Hematopoietic multipotent progenitor cell treated with erythropoietin and hydrocortisone succinate and interleukin-3 and kit ligand, for 17 days (in vitro differentiated cells): ENCODE measurements at regions not wholly inside any gene's neighbourhood (a gene's known extent, or its start where the extent isn't known, plus 50 kb on each side); places are given as distances from the start of the nearest gene placed in this dataset.

Experiments used
- DNase-seq: peaks from one replicate; pipeline ENCODE4 v3.0.0-alpha.2; 2015; ENCODE audit warnings: low spot score

GRCh38 chr14:89600950-89601826 lies 184.2 kb upstream of the FOXN3 start:
- DNase-seq = no peak

DNA sequence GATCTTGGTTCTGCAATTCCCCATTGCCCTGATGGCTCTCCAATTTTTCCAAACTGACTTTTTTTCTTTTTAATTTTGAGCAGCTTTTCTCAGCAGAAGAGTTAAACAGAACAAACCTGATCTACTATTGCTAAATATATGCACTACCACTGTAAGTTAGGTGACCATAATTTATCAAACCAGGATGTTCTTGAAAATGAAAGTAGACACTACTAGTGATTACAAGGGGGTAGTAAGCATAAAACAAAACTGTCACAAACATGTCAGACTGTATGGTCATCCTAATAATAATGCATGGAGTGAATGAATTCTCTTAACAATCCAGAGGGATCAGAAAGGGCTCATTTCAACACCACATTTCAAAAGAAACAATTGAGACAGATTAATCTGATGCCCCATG lies 183.0 kb upstream of the FOXN3 start:
- DNase-seq = no peak

DNA sequence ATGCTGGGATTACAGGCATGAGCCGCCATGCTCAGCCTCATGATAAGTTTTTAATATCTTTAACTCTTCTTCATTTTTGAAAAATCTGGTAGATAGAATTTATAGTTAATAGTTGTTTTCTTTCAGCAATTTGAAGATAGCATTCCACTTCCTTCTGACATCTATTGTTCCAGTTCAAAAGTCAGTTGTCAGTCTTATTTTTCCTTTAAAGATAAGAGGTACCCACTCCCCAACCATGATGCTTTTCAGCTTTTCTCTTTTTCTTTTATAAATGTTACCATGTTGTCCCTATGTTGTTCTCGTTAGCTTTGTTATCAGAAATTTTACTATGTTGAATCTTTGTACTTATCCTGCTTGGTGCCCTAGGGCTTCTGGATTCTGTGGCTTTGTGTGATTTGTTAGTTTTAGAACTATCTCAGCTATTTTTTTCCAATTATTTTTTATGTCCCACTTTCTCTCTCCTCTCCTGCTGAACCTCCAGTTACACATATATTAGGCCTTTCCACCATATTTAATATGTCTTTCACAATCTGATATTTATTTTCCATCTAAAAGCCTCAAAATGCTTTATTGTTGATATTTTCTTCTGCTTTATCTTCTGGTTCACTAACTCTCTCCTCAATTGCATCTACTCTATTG lies 181.6 kb upstream of the FOXN3 start:
- DNase-seq = no peak

GRCh38 chr14:89592961-89593360 lies 175.9 kb upstream of the FOXN3 start:
- DNase-seq = no peak

- no peak for DNase-seq
Measured at GRCh38 chr14:89589400-89590118, 172.5 kb upstream of the FOXN3 start.

DNA sequence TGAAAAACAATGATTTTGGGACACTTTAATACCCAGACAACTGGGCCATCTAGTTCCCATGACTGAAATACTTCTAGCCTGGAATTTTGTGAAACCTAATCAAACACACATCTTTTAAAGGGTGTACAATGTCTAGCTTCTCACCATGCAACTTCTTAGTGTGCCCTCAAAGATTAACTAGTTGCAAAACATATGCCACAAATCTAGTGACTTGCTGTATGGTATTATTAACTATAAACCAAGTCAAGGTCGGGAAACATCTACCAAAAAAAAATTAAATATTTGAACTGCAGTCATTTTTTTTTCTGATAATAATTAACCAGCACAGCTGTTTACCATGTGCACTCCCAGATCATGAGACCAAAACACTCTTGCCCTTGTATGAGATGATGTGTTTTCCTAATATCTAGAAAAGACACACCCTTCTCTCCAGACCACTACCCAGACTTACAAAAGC lies 171.8 kb upstream of the FOXN3 start:
- no peak for DNase-seq

GRCh38 chr14:89588016-89588415 lies 171.0 kb upstream of the FOXN3 start:
- DNase-seq = no peak

DNA sequence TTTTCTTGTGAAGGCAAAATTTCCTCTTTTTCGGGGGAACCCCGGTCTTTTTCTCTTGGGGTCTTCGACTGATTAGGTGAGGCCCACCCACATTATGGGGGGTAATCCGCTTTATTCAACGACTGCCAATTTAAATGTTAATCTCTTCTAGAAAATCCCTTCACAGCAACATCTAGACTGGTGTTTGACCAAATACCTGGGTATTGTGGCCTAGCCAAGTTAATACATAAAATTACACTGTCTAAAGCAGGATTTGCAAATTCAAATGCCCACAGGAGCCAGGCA lies 170.0 kb upstream of the FOXN3 start:
- no peak for DNase-seq

DNA sequence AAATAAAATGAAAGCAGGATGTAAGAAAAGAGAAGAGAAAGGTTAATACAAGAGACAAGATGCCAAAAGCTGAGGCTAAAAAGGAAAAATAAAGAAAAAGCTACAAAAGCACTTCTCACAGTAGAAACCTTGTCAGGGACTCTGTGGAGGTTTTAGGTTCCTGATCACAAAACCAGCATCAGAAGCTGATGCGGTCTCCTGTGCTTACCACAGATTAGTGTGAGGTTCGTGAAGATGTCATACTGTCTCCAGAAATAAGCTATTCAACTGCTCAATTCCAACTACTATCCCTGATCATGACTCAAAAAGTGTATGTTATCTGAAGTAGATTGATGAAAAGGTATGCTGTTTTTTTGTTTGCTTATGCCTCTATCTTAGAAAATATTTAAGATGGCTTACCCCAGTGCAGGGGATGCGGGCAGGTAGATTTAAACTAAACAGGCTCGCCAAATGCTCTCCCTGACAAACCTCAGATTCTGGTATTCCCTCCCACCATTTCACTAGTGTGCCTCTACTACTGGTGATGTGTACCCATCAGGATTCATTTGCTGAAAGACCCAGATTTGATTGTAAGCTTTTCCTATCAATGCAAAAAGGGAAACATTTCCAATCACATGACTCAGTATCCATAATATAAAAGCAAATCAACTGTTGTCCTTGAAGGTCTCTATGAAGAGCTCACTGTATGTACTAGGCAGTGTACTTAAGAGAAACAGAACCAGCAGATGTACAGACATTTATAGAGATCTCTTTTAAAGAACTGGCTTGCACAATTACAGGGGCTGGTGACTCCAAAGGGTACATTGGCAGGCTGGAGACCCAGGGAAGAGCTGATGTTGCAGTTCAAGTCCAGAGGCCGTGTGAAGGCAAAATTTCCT lies 169.5 kb upstream of the FOXN3 start:
- DNase-seq = no peak

GRCh38 chr14:89578156-89578555 lies 161.1 kb upstream of the FOXN3 start:
- DNase-seq = no peak

DNA sequence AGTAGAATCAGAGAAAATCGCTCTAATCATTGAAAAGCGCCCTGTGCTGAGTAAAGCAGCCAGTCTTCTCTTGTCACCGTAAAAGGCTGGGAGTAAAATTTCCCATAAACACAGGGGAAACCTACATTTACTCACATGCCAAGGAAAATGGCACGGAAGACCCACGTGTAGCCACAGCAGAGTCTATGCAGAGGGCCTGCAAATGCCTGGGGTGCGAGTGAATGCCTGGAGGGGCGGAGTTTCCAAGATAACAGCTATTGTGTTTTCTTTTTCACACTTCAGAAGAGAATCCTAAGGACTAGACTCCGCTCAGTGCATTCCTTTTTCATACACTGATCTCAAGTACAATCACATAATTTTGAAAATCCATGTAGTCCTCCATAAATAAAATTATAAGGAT lies 159.9 kb upstream of the FOXN3 start:
- no peak for DNase-seq

- no peak for DNase-seq
Measured at GRCh38 chr14:89576145-89576927, 159.3 kb upstream of the FOXN3 start.

- no peak for DNase-seq
Measured at GRCh38 chr14:89575386-89576061, 158.5 kb upstream of the FOXN3 start.

GRCh38 chr14:89574420-89574819 lies 157.4 kb upstream of the FOXN3 start:
- no peak for DNase-seq

DNA sequence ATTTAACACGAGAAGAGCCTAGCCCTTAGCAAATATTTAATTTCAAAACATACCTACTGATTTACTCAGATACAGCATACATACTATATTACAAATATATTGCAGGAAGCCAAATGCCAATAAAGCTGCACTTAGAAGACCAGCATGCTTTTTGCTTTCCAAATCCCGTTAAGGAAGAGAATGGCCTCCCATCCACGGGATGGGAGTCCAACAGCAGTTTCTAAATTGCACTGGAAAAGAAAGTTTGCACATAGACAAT lies 156.3 kb upstream of the FOXN3 start:
- no peak for DNase-seq

GRCh38 chr14:89572596-89573398 lies 155.8 kb upstream of the FOXN3 start:
- DNase-seq = no peak

DNA sequence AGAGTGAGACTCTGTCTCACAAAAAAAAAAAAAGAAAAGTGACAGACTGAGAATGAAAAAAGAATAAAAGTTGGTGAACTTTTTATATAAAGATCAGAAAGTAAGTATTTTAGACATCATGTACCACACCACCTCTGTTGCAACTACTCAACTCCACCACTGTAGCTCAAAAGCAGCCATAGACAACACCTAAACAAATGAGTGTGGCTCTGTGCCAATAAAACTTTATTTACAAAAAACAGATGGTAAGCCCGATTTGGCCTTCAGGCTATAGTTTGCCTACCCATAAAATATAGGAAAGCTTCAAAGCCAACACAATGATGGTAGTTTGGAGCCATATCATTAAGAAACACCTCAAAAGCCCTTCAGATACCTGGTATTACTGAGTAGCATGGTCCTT lies 154.5 kb upstream of the FOXN3 start:
- DNase-seq = no peak

- no peak for DNase-seq
Measured at GRCh38 chr14:89566644-89567415, 149.8 kb upstream of the FOXN3 start.

DNA sequence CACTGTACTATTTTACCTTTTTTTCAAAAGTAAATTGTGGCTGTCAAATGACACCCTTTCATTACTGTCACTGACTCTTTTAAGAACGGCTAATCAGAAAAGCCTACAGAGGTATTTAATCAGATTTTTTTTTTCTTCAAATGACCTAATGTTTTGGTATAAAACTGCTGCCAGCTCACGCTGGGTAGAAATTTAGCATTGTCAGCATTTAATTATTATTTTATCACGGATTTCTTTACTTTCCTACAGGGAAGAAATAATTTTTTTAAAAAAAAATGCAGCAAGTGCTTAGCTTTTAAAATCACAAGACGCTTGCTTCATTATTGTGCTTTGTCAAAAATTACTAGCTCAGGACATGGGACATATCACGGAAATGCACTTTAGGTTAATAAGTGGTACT lies 149.1 kb upstream of the FOXN3 start:
- no peak for DNase-seq
